GM23338 (cell line): ENCODE measurements at regions not wholly inside any gene's neighbourhood (a gene's known extent, or its start where the extent isn't known, plus 50 kb on each side); places are given as distances from the start of the nearest gene placed in this dataset.

Experiments
- ATAC-seq: fragments of 200-7000 bp; cut with Tn5 transposase; 3 replicates; pipeline ENCODE4 v1.9.1; 2020
- DNase-seq: peaks from one replicate; pipeline ENCODE4 v3.0.0-alpha.2; 2015; ENCODE audit warnings: low spot score
- H2AFZ ChIP-seq: fragments of 200-600 bp; sonication (generic); 2 replicates; pipeline ENCODE4 v1.8.0; 2016; ENCODE audit warnings: antibody characterized with exemption, mild to moderate bottlenecking, moderate library complexity
- H3F3A ChIP-seq: fragments of 200-600 bp; sonication (generic); replicated peaks from 2 replicates; pipeline ENCODE4 v1.8.0; 2017; ENCODE audit warnings: antibody characterized with exemption, mixed run types, low read depth
- H3K27ac ChIP-seq: fragments of 200-600 bp; sonication (generic); 2 replicates; pipeline ENCODE4 v1.6.1; 2016; ENCODE audit warnings: low read depth
- H3K27me3 ChIP-seq: fragments of 200-600 bp; sonication (generic); 2 replicates; pipeline ENCODE4 v1.8.0; 2016; ENCODE audit warnings: mild to moderate bottlenecking, mixed run types, moderate library complexity; ENCODE audit not compliant: insufficient read depth
- H3K36me3 ChIP-seq: fragments of 200-600 bp; sonication (generic); 2 replicates; pipeline ENCODE4 v1.8.0; 2016; ENCODE audit warnings: mild to moderate bottlenecking; ENCODE audit not compliant: insufficient read depth
- H3K4me1 ChIP-seq: fragments of 200-600 bp; sonication (generic); 2 replicates; pipeline ENCODE4 v1.8.0; 2016; ENCODE audit warnings: mild to moderate bottlenecking, moderate library complexity; ENCODE audit not compliant: insufficient read depth
- H3K4me2 ChIP-seq: fragments of 200-600 bp; sonication (generic); 2 replicates; pipeline ENCODE4 v1.7.1; 2017; ENCODE audit warnings: mixed run types
- H3K4me3 ChIP-seq: fragments of 200-600 bp; sonication (generic); 2 replicates; pipeline ENCODE4 v1.6.1; 2016; ENCODE audit warnings: mixed run types
- H3K79me2 ChIP-seq: fragments of 200-600 bp; sonication (generic); replicated peaks from 2 replicates; pipeline ENCODE4 v1.8.0; 2017; ENCODE audit warnings: mild to moderate bottlenecking; ENCODE audit not compliant: insufficient read depth
- H3K9me2 ChIP-seq: fragments of 200-600 bp; sonication (generic); 2 replicates; pipeline ENCODE4 v1.8.0; 2017; ENCODE audit not compliant: insufficient read depth
- H4K20me1 ChIP-seq: fragments of 200-600 bp; sonication (generic); replicated peaks from 2 replicates; pipeline ENCODE4 v1.8.0; 2017; ENCODE audit warnings: mild to moderate bottlenecking; ENCODE audit not compliant: insufficient read depth
- H3K27ac Mint-ChIP-seq: 2 replicates; pipeline ENCODE4 v1.8.0; 2020; ENCODE audit warnings: inconsistent platforms, mild to moderate bottlenecking, moderate library complexity, mixed read lengths
- H3K27me3 Mint-ChIP-seq: 3 replicates; pipeline ENCODE4 v1.8.0; 2022; ENCODE audit warnings: low read depth, mild to moderate bottlenecking, moderate library complexity, mixed read lengths, inconsistent platforms; ENCODE audit not compliant: insufficient read depth, poor library complexity
- H3K36me3 Mint-ChIP-seq: 3 replicates; pipeline ENCODE4 v1.8.0; 2021; ENCODE audit warnings: low read depth, mild to moderate bottlenecking, inconsistent platforms, moderate library complexity, mixed read lengths
- H3K4me1 Mint-ChIP-seq: 3 replicates; pipeline ENCODE4 v1.8.0; 2020; ENCODE audit warnings: mild to moderate bottlenecking, inconsistent platforms, mixed read lengths
- H3K4me3 Mint-ChIP-seq: 3 replicates; pipeline ENCODE4 v1.8.0; 2021; ENCODE audit warnings: moderate library complexity, mild to moderate bottlenecking, inconsistent platforms, mixed read lengths
- H3K9me3 Mint-ChIP-seq: 3 replicates; pipeline ENCODE4 v1.8.0; 2020; ENCODE audit warnings: moderate library complexity, mild to moderate bottlenecking, inconsistent platforms, mixed read lengths
- CREB1 ChIP-seq: fragments of 250-450 bp; sonication (Bioruptor Pico); IDR thresholded peaks from 2 replicates; pipeline ENCODE4 v1.5.0; 2020; ENCODE audit warnings: low read depth, mild to moderate bottlenecking, moderate library complexity
- EZH2 ChIP-seq: fragments of 200-600 bp; sonication (generic); IDR thresholded peaks from one replicate; pipeline ENCODE4 v1.8.0; 2017; ENCODE audit warnings: antibody characterized with exemption, mild to moderate bottlenecking, low read depth; ENCODE audit not compliant: unreplicated experiment
- EZH2phosphoT487 ChIP-seq: fragments of 200-600 bp; sonication (generic); IDR thresholded peaks from one replicate; pipeline ENCODE4 v1.8.1; 2018; ENCODE audit warnings: antibody characterized with exemption; ENCODE audit not compliant: unreplicated experiment
- JUNB ChIP-seq: IDR thresholded peaks from one replicate; pipeline ENCODE4 v1.6.1; 2016; ENCODE audit warnings: antibody characterized with exemption; ENCODE audit not compliant: unreplicated experiment
- NANOG ChIP-seq: IDR thresholded peaks from 2 replicates; pipeline ENCODE4 v1.6.1; 2016; ENCODE audit warnings: antibody characterized with exemption, borderline replicate concordance
- POLR2AphosphoS5 ChIP-seq: IDR thresholded peaks from 2 replicates; pipeline ENCODE4 v1.6.1; 2016; ENCODE audit warnings: antibody characterized with exemption, low read depth
- REST ChIP-seq: IDR thresholded peaks from one replicate; pipeline ENCODE4 v1.6.1; 2018; ENCODE audit warnings: antibody characterized with exemption; ENCODE audit not compliant: unreplicated experiment
- STAT1 ChIP-seq: IDR thresholded peaks from one replicate; pipeline ENCODE4 v1.6.1; 2016; ENCODE audit warnings: antibody characterized with exemption; ENCODE audit not compliant: unreplicated experiment
- ZNF114 ChIP-seq: fragments of 250-450 bp; sonication (Bioruptor Pico); IDR thresholded peaks from 2 replicates; pipeline ENCODE4 v1.5.0; 2020; ENCODE audit warnings: mild to moderate bottlenecking, moderate library complexity
- ZNF331 ChIP-seq: fragments of 250-450 bp; sonication (Bioruptor Pico); IDR thresholded peaks from 2 replicates; pipeline ENCODE4 v1.5.0; 2020; ENCODE audit warnings: low read depth, mild to moderate bottlenecking, moderate library complexity
- TF ChIP-seq, protein P1 (sequence below), 2 experiments: fragments of 200-600 bp in 1 of 2; sonication (generic) in 1 of 2; conservative IDR thresholded peaks; 2 replicates each; pipeline versions ENCODE4 v1.5.1 to v1.6.1; 2016 to 2017; ENCODE audit warnings: antibody characterized with exemption in 2 of 2, low read depth in 2 of 2, mild to moderate bottlenecking in 2 of 2, moderate library complexity in 1 of 2
- TF ChIP-seq, protein P2 (sequence below): IDR thresholded peaks from 2 replicates; pipeline ENCODE4 v1.6.1; 2016; ENCODE audit warnings: antibody characterized with exemption

DNA sequence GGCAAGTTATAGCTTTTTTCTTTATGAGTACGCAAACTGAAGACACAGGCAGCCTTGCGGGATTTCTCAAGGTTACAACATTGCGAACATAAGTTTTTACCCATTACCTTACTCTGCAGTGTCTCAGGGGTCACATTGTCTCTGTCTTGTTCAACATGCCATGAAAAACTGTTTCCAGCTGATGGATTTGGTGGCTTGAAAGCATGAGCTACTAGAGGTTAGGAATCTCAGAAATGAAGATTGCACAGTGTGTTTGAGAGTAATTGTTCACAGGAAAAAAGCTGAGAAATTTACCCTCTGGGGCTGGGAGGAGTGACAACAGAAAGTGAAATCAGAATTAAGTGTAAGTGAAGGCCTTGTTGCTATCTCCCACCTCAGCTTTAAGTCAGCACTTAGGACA lies 568.6 kb downstream of the TAFA4 start (continued):
- TF ChIP-seq REST (no peak), EZH2 (no peak), NANOG (no peak)

- ATAC-seq, result no peak
Measured at GRCh38 chr3:68360492-68360891, 571.9 kb downstream of the TAFA4 start.

GRCh38 chr3:68345781-68346180 lies 586.6 kb downstream of the TAFA4 start:
- no peaks in the 10 kb centered on the region for H3K4me1 ChIP-seq
- no peak overlapping the region for H3K27ac ChIP-seq
- DNase-seq (no peak), ATAC-seq (no peak)
- 0 out of 2 replicates have a peak, but pooled peaks cover 6% of the 10 kb centered on the region for H3K9me2 ChIP-seq
- no peak overlapping the region for H3K4me3 ChIP-seq
- no peak overlapping the region for H2AFZ ChIP-seq
- H3K36me3 ChIP-seq, result no peaks in the 10 kb centered on the region
- H3K27me3 Mint-ChIP-seq, result peaks cover 2% of the 10 kb centered on the region
- H3K4me1 Mint-ChIP-seq, result peaks cover 6% of the 10 kb centered on the region
- no peaks in the 10 kb centered on the region for H3K9me3 Mint-ChIP-seq
- no peaks in the 10 kb centered on the region for H3K36me3 Mint-ChIP-seq
- no peaks in the 10 kb centered on the region for H3K79me2 ChIP-seq
- H4K20me1 ChIP-seq, result no peaks in the 10 kb centered on the region
- H3K27ac Mint-ChIP-seq, result no peak overlapping the region
- no peaks in the 10 kb centered on the region for H3K27me3 ChIP-seq
- H3F3A ChIP-seq, result no peaks in the 10 kb centered on the region
- H3K4me2 ChIP-seq, result no peak overlapping the region
- H3K4me3 Mint-ChIP-seq, result no peak overlapping the region
- TF ChIP-seq JUNB (no peak), ZNF114 (no peak), POLR2AphosphoS5 (no peak), REST (no peak), ZNF331 (CRISPR knock-in tag) (no peak), EZH2 (no peak), NANOG (no peak), STAT1 (no peak), EZH2phosphoT487 (no peak), CREB1 (no peak)
- TF ChIP-seq, protein P1, sequence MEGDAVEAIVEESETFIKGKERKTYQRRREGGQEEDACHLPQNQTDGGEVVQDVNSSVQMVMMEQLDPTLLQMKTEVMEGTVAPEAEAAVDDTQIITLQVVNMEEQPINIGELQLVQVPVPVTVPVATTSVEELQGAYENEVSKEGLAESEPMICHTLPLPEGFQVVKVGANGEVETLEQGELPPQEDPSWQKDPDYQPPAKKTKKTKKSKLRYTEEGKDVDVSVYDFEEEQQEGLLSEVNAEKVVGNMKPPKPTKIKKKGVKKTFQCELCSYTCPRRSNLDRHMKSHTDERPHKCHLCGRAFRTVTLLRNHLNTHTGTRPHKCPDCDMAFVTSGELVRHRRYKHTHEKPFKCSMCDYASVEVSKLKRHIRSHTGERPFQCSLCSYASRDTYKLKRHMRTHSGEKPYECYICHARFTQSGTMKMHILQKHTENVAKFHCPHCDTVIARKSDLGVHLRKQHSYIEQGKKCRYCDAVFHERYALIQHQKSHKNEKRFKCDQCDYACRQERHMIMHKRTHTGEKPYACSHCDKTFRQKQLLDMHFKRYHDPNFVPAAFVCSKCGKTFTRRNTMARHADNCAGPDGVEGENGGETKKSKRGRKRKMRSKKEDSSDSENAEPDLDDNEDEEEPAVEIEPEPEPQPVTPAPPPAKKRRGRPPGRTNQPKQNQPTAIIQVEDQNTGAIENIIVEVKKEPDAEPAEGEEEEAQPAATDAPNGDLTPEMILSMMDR (conservative IDR thresholded peaks at IDR 0.05; ENCODE audit: low read depth in 2 of 2), result no peak
- TF ChIP-seq, protein P2, sequence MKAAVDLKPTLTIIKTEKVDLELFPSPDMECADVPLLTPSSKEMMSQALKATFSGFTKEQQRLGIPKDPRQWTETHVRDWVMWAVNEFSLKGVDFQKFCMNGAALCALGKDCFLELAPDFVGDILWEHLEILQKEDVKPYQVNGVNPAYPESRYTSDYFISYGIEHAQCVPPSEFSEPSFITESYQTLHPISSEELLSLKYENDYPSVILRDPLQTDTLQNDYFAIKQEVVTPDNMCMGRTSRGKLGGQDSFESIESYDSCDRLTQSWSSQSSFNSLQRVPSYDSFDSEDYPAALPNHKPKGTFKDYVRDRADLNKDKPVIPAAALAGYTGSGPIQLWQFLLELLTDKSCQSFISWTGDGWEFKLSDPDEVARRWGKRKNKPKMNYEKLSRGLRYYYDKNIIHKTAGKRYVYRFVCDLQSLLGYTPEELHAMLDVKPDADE, result no peak

More at GRCh38 chr3:68360492-68360891, 571.9 kb downstream of the TAFA4 start:
- H2AFZ ChIP-seq, result no peak overlapping the region
- no peaks in the 10 kb centered on the region for H3F3A ChIP-seq
- H3K79me2 ChIP-seq, result no peaks in the 10 kb centered on the region
- no peaks in the 10 kb centered on the region for H3K9me2 ChIP-seq
- TF ChIP-seq ZNF114 (no peak), JUNB (no peak)
- Mint-ChIP-seq H3K4me3 (no peak overlapping the region), H3K9me3 (no peaks in the 10 kb centered on the region), H3K27me3 (no peaks in the 10 kb centered on the region), H3K27ac (no peak overlapping the region), H3K36me3 (no peaks in the 10 kb centered on the region), H3K4me1 (no peaks in the 10 kb centered on the region)
- no peaks in the 10 kb centered on the region for H3K27me3 ChIP-seq
- H4K20me1 ChIP-seq, result no peaks in the 10 kb centered on the region
- H3K4me1 ChIP-seq, result no peaks in the 10 kb centered on the region
- DNase-seq, result no peak
- H3K4me3 ChIP-seq, result no peak overlapping the region
- no peak overlapping the region for H3K27ac ChIP-seq
- H3K4me2 ChIP-seq, result no peak overlapping the region
- no peaks in the 10 kb centered on the region for H3K36me3 ChIP-seq
